ENCODE measurements at regions not wholly inside any gene's neighbourhood (a gene's known extent, or its start where the extent isn't known, plus 50 kb on each side); places are given as distances from the start of the nearest gene placed in this dataset.

- H3K27me3 ChIP-seq (replicated peaks; ENCODE audit: control insufficient read depth, insufficient read depth, low read length): no peaks in the 10 kb centered on the region
- H3K4me3 ChIP-seq (replicated peaks; ENCODE audit: low read depth, low read length): no peak overlapping the region
- TF ChIP-seq CTCF (IDR thresholded peaks at IDR 0.05; ENCODE audit: insufficient read depth, low read length, poor library complexity, severe bottlenecking): no peak
- no peaks in the 10 kb centered on the region for H3K36me3 ChIP-seq (ENCODE audit: control insufficient read depth, insufficient read depth, low read length)
- DNase-seq (ENCODE audit: extremely low read depth, insufficient read length): no peak
Observed at GRCh38 chr5:101123363-101123762, 220.3 kb upstream of the ST8SIA4 start.

- Histone ChIP-seq H3K36me3 (ENCODE audit: control insufficient read depth, insufficient read depth, low read length) (no peaks in the 10 kb centered on the region), H3K4me3 (replicated peaks; ENCODE audit: low read depth, low read length) (no peak overlapping the region), H3K27me3 (replicated peaks; ENCODE audit: control insufficient read depth, insufficient read depth, low read length) (no peaks in the 10 kb centered on the region)
- DNase-seq (ENCODE audit: extremely low read depth, insufficient read length): no peak
- TF ChIP-seq CTCF (IDR thresholded peaks at IDR 0.05; ENCODE audit: insufficient read depth, low read length, poor library complexity, severe bottlenecking): no peak
Observed at GRCh38 chr5:101112645-101113044, 209.6 kb upstream of the ST8SIA4 start.

GRCh38 chr5:101103874-101104273, 200.8 kb upstream of the ST8SIA4 start:
- H3K36me3 ChIP-seq (ENCODE audit: control insufficient read depth, insufficient read depth, low read length): no peaks in the 10 kb centered on the region
- H3K4me3 ChIP-seq (replicated peaks; ENCODE audit: low read depth, low read length): no peak overlapping the region
- no peaks in the 10 kb centered on the region for H3K27me3 ChIP-seq (replicated peaks; ENCODE audit: control insufficient read depth, insufficient read depth, low read length)
- no peak for DNase-seq (ENCODE audit: extremely low read depth, insufficient read length)
- no peak for TF ChIP-seq CTCF (IDR thresholded peaks at IDR 0.05; ENCODE audit: insufficient read depth, low read length, poor library complexity, severe bottlenecking)

GRCh38 chr5:101102506-101102905, 199.4 kb upstream of the ST8SIA4 start:
- H3K27me3 ChIP-seq (replicated peaks; ENCODE audit: control insufficient read depth, insufficient read depth, low read length): no peaks in the 10 kb centered on the region
- TF ChIP-seq CTCF (IDR thresholded peaks at IDR 0.05; ENCODE audit: insufficient read depth, low read length, poor library complexity, severe bottlenecking): no peak
- no peak overlapping the region for H3K4me3 ChIP-seq (replicated peaks; ENCODE audit: low read depth, low read length)
- no peaks in the 10 kb centered on the region for H3K36me3 ChIP-seq (ENCODE audit: control insufficient read depth, insufficient read depth, low read length)
- no peak for DNase-seq (ENCODE audit: extremely low read depth, insufficient read length)

- Histone ChIP-seq H3K27me3 (replicated peaks; ENCODE audit: control insufficient read depth, insufficient read depth, low read length) (no peaks in the 10 kb centered on the region), H3K36me3 (ENCODE audit: control insufficient read depth, insufficient read depth, low read length) (no peaks in the 10 kb centered on the region), H3K4me3 (replicated peaks; ENCODE audit: low read depth, low read length) (no peak overlapping the region)
- no peak for DNase-seq (ENCODE audit: extremely low read depth, insufficient read length)
- no peak for TF ChIP-seq CTCF (IDR thresholded peaks at IDR 0.05; ENCODE audit: insufficient read depth, low read length, poor library complexity, severe bottlenecking)
Observed at GRCh38 chr5:101091902-101092301, 188.8 kb upstream of the ST8SIA4 start.

GRCh38 chr5:101084353-101084752, 181.3 kb upstream of the ST8SIA4 start:
- TF ChIP-seq CTCF (IDR thresholded peaks at IDR 0.05; ENCODE audit: insufficient read depth, low read length, poor library complexity, severe bottlenecking): no peak
- no peak for DNase-seq (ENCODE audit: extremely low read depth, insufficient read length)
- no peaks in the 10 kb centered on the region for H3K27me3 ChIP-seq (replicated peaks; ENCODE audit: control insufficient read depth, insufficient read depth, low read length)
- H3K4me3 ChIP-seq (replicated peaks; ENCODE audit: low read depth, low read length): no peak overlapping the region
- H3K36me3 ChIP-seq (ENCODE audit: control insufficient read depth, insufficient read depth, low read length): no peaks in the 10 kb centered on the region

Measured in GM06990 (cell line).